DND-41 (cell line): ENCODE measurements at regions not wholly inside any gene's neighbourhood (a gene's known extent, or its start where the extent isn't known, plus 50 kb on each side); places are given as distances from the start of the nearest gene placed in this dataset.

Source experiments
- ATAC-seq: fragments of 200-7000 bp; cut with Tn5 transposase; 3 replicates; pipeline ENCODE4 v1.9.1; 2021; ENCODE audit warnings: low read depth; ENCODE audit not compliant: insufficient read depth
- DNase-seq: peaks from one replicate; pipeline ENCODE4 v3.0.0-alpha.2; 2020
- H2AFZ ChIP-seq: 2 replicates; pipeline ENCODE4 v1.6.0; 2012; ENCODE audit warnings: low read depth, low read length
- H3K27ac ChIP-seq: 2 replicates; pipeline ENCODE4 v1.5.1; 2012; ENCODE audit warnings: low read length, inconsistent platforms
- H3K27me3 ChIP-seq: fragments of 200-600 bp; sonication (generic); 2 replicates; pipeline ENCODE4 v1.6.0; 2012; ENCODE audit warnings: low read length, mild to moderate bottlenecking, inconsistent platforms; ENCODE audit not compliant: insufficient read depth, poor library complexity
- H3K36me3 ChIP-seq: 2 replicates; pipeline ENCODE4 v1.5.1; 2012; ENCODE audit warnings: low read length, inconsistent platforms; ENCODE audit not compliant: insufficient read depth
- H3K4me1 ChIP-seq: 2 replicates; pipeline ENCODE4 v1.5.1; 2012; ENCODE audit warnings: mild to moderate bottlenecking, low read length; ENCODE audit not compliant: insufficient read depth
- H3K4me2 ChIP-seq: 2 replicates; pipeline ENCODE4 v1.6.0; 2012; ENCODE audit warnings: mild to moderate bottlenecking, moderate library complexity, low read length, inconsistent platforms; ENCODE audit not compliant: insufficient read depth
- H3K4me3 ChIP-seq, 2 experiments: fragments of 200-600 bp in 1 of 2; shearing (Covaris generic) in 1 of 2; 2 replicates each; pipeline ENCODE4 v1.5.1; 2012 to 2016; ENCODE audit warnings: inconsistent platforms in 2 of 2, low read length in 2 of 2, mild to moderate bottlenecking in 2 of 2, low read depth in 1 of 2, moderate library complexity in 1 of 2
- H3K79me2 ChIP-seq: 2 replicates; pipeline ENCODE4 v1.6.0; 2012; ENCODE audit warnings: low read length, inconsistent platforms; ENCODE audit not compliant: insufficient read depth
- H3K9ac ChIP-seq: 2 replicates; pipeline ENCODE4 v1.6.0; 2012; ENCODE audit warnings: low read depth, mild to moderate bottlenecking, inconsistent platforms, low read length, moderate library complexity
- H3K9me3 ChIP-seq: 2 replicates; pipeline ENCODE4 v1.5.1; 2012; ENCODE audit warnings: low read length, moderate library complexity, mild to moderate bottlenecking, inconsistent platforms; ENCODE audit not compliant: insufficient read depth, severe bottlenecking
- H4K20me1 ChIP-seq: 2 replicates; pipeline ENCODE4 v1.6.0; 2012; ENCODE audit warnings: low read length; ENCODE audit not compliant: insufficient read depth
- CTCF ChIP-seq: IDR thresholded peaks from 2 replicates; pipeline ENCODE4 v1.5.1; 2012; ENCODE audit warnings: borderline replicate concordance, low read length, moderate library complexity, mild to moderate bottlenecking; ENCODE audit not compliant: poor library complexity, severe bottlenecking; ENCODE audit errors: extremely low read depth
- EZH2 ChIP-seq: IDR thresholded peaks from 3 replicates; pipeline ENCODE4 v1.6.1; 2012; ENCODE audit warnings: borderline replicate concordance, low read depth, mild to moderate bottlenecking, moderate library complexity, low read length, inconsistent platforms; ENCODE audit not compliant: severe bottlenecking

DNA sequence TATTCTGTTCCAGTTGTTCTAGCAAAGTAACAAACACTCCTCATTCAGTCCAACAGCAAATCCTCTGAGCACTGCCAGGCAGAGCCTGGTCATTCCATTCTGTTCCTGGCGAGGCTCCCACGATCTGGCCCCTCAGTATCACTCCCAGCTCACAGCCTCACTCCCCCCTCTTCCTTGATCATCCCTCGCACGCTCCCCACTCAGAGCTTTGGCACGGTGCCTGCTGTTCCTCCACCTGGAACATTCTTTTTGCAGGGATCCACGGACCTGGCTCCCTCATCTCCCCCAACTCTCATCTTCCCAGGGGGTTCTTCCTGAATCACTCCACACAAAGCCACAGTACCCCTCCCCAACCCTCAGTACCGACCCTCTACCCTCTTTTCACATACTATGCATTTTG, 192.3 kb downstream of the ATPSCKMT start:
- Histone ChIP-seq H3K36me3 (no peaks in the 10 kb centered on the region), H3K4me3 (no peak overlapping the region), H3K9ac (no peak overlapping the region), H3K4me1 (no peaks in the 10 kb centered on the region), H3K27ac (no peak overlapping the region), H2AFZ (no peak overlapping the region), H4K20me1 (no peaks in the 10 kb centered on the region), H3K4me2 (no peak overlapping the region), H3K9me3 (peaks cover 9% of the 10 kb centered on the region), H3K79me2 (no peaks in the 10 kb centered on the region), H3K27me3 (no peaks in the 10 kb centered on the region)
- ATAC-seq (no peak), DNase-seq (no peak)
- no peak for TF ChIP-seq CTCF
- no peak for TF ChIP-seq EZH2

GRCh38 chr5:10056228-10056760, 193.4 kb downstream of the ATPSCKMT start:
- Histone ChIP-seq H3K4me3 (no peak overlapping the region), H3K9ac (no peak overlapping the region), H3K36me3 (no peaks in the 10 kb centered on the region), H3K27me3 (no peaks in the 10 kb centered on the region), H3K4me2 (no peak overlapping the region), H2AFZ (no peak overlapping the region), H3K9me3 (peaks cover 16% of the 10 kb centered on the region), H4K20me1 (no peaks in the 10 kb centered on the region), H3K4me1 (no peaks in the 10 kb centered on the region), H3K79me2 (no peaks in the 10 kb centered on the region), H3K27ac (no peak overlapping the region)
- ATAC-seq (no peak), DNase-seq (no peak)
- TF ChIP-seq EZH2 (no peak), CTCF (no peak)

DNA sequence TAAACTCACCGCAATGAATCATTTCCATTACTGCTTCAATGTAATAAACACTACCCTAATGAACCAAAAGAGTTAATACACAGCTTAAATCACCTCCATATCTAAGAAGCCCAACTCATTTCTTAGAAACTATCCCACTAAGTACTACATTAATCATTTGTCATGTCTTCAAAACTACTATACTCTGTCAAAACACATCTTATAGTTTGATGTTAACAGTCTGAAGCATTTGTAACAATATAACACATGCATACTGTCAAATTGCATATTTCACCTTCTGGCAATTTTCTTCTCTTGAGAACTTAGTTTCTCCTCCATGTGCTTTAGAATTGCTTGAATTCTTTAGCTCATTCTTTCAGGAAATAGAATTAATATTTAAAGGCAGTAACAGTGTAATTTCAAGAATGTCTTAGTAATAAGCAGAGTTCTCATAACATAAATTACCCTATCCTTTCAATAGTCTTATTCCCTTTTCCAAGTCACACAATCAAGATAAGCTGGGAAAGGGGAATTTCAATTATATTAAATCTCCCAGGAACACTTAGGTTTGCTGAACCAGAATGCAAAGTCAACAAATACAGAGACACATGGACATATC, 199.7 kb downstream of the ATPSCKMT start:
- H3K27ac ChIP-seq = no peak overlapping the region
- no peaks in the 10 kb centered on the region for H3K27me3 ChIP-seq
- H3K9ac ChIP-seq = no peak overlapping the region
- no peak overlapping the region for H3K4me3 ChIP-seq
- no peak overlapping the region for H2AFZ ChIP-seq
- H4K20me1 ChIP-seq = no peaks in the 10 kb centered on the region
- DNase-seq (no peak), ATAC-seq (no peak)
- H3K4me2 ChIP-seq = no peak overlapping the region
- no peaks in the 10 kb centered on the region for H3K4me1 ChIP-seq
- H3K9me3 ChIP-seq = peaks cover 21% of the 10 kb centered on the region
- TF ChIP-seq EZH2 = no peak
- no peak for TF ChIP-seq CTCF
- no peaks in the 10 kb centered on the region for H3K36me3 ChIP-seq
- H3K79me2 ChIP-seq = no peaks in the 10 kb centered on the region
